IMR-90 (cell line): ENCODE measurements at regions not wholly inside any gene's neighbourhood (a gene's known extent, or its start where the extent isn't known, plus 50 kb on each side); places are given as distances from the start of the nearest gene placed in this dataset.

Experiments used
- ATAC-seq: fragments of 200-7000 bp; cut with Tn5 transposase; 2 replicates; pipeline ENCODE4 v1.9.1; 2020; ENCODE audit warnings: low read depth, mild to moderate bottlenecking, moderate library complexity
- BruUV-seq: library from RNA; stranded (reverse); fragments of 400-500 nt; replicated peaks from 2 replicates; lab custom pipeline; 2021; lab: Mats Ljungman, UMichigan
- CTCF ChIA-PET: fragments of 300-600 bp; formaldehyde crosslinking; extraction: SDS; loops from one replicate; lab custom pipeline; 2021; ENCODE audit warnings: antibody characterized with exemption; lab: Yijun Ruan, JAX
- POLR2A ChIA-PET: fragments of 300-600 bp; sonication (Branson Sonifier 250); formaldehyde crosslinking; loops from one replicate; lab custom pipeline; 2022; ENCODE audit warnings: antibody characterized with exemption; ENCODE audit not compliant: unreplicated experiment; lab: Charles Lee
- DNase-seq: peaks from one replicate; pipeline ENCODE4 v3.0.0; 2013
- H2AFZ ChIP-seq: replicated peaks from 2 replicates; pipeline ENCODE3; 2013; ENCODE audit warnings: low read length, mild to moderate bottlenecking; ENCODE audit not compliant: poor library complexity
- H2AK5ac ChIP-seq: 2 replicates; pipeline ENCODE4 v1.6.1; 2013; ENCODE audit warnings: low read depth, low read length, inconsistent platforms
- H2AK9ac ChIP-seq: replicated peaks from 2 replicates; pipeline ENCODE3; 2013; ENCODE audit warnings: mild to moderate bottlenecking, low read depth, low read length, moderate library complexity; ENCODE audit not compliant: poor library complexity
- H2BK120ac ChIP-seq: 2 replicates; pipeline ENCODE4 v1.6.1; 2013; ENCODE audit warnings: low read depth, low read length, inconsistent platforms
- H2BK15ac ChIP-seq: 3 replicates; pipeline ENCODE4 v1.6.1; 2013; ENCODE audit warnings: low read depth, low read length, inconsistent platforms
- H2BK20ac ChIP-seq: 2 replicates; pipeline ENCODE4 v1.6.1; 2013; ENCODE audit warnings: low read depth, mild to moderate bottlenecking, inconsistent platforms, low read length, moderate library complexity
- H2BK5ac ChIP-seq: 2 replicates; pipeline ENCODE4 v1.6.1; 2013; ENCODE audit warnings: mild to moderate bottlenecking, low read depth, low read length, inconsistent platforms; ENCODE audit not compliant: poor library complexity, severe bottlenecking
- H3K14ac ChIP-seq: replicated peaks from 2 replicates; pipeline ENCODE4 v1.6.1; 2013; ENCODE audit warnings: low read depth, low read length, inconsistent platforms
- H3K18ac ChIP-seq: 2 replicates; pipeline ENCODE4 v1.6.1; 2013; ENCODE audit warnings: low read depth, low read length, control low read depth
- H3K23ac ChIP-seq: 2 replicates; pipeline ENCODE4 v1.6.1; 2013; ENCODE audit warnings: low read depth, low read length, inconsistent platforms
- H3K27ac ChIP-seq: 2 replicates; pipeline ENCODE4 v1.5.1; 2013; ENCODE audit warnings: mild to moderate bottlenecking, control low read depth, low read length; ENCODE audit not compliant: insufficient read depth
- H3K27me3 ChIP-seq: 2 replicates; pipeline ENCODE4 v1.6.1; 2013; ENCODE audit warnings: low read length; ENCODE audit not compliant: control insufficient read depth, insufficient read depth
- H3K36me3 ChIP-seq: 2 replicates; pipeline ENCODE4 v1.6.1; 2013; ENCODE audit warnings: low read length, mixed read lengths; ENCODE audit not compliant: control insufficient read depth, insufficient read depth
- H3K4ac ChIP-seq: 2 replicates; pipeline ENCODE4 v1.6.1; 2013; ENCODE audit warnings: low read depth, low read length, inconsistent platforms
- H3K4me1 ChIP-seq: 2 replicates; pipeline ENCODE4 v1.6.1; 2013; ENCODE audit warnings: low read length, mixed read lengths; ENCODE audit not compliant: control insufficient read depth, insufficient read depth
- H3K4me2 ChIP-seq: 2 replicates; pipeline ENCODE4 v1.6.1; 2013; ENCODE audit warnings: low read depth, mild to moderate bottlenecking, control low read depth, low read length, moderate library complexity
- H3K4me3 ChIP-seq: 2 replicates; pipeline ENCODE4 v1.5.1; 2013; ENCODE audit warnings: low read depth, mild to moderate bottlenecking, control low read depth, low read length, moderate library complexity; ENCODE audit not compliant: insufficient read depth
- H3K56ac ChIP-seq: 2 replicates; pipeline ENCODE4 v1.6.1; 2013; ENCODE audit warnings: low read length, inconsistent platforms; ENCODE audit not compliant: insufficient read depth; ENCODE audit errors: extremely low read depth
- H3K79me1 ChIP-seq, 2 experiments: 2 replicates each; pipeline ENCODE4 v1.6.1; 2013; ENCODE audit warnings: low read length in 2 of 2, inconsistent platforms in 1 of 2, low read depth in 1 of 2
- H3K9ac ChIP-seq: 2 replicates; pipeline ENCODE4 v1.6.1; 2013; ENCODE audit warnings: low read depth, low read length, control low read depth
- H3K9me1 ChIP-seq: 2 replicates; pipeline ENCODE4 v1.6.1; 2013; ENCODE audit warnings: low read length, inconsistent platforms; ENCODE audit not compliant: insufficient read depth
- H3K9me3 ChIP-seq: 2 replicates; pipeline ENCODE4 v1.6.1; 2013; ENCODE audit warnings: low read length; ENCODE audit not compliant: control insufficient read depth, insufficient read depth
- H4K20me1 ChIP-seq: 2 replicates; pipeline ENCODE4 v1.6.1; 2013; ENCODE audit warnings: low read length, inconsistent platforms; ENCODE audit not compliant: insufficient read depth
- H4K5ac ChIP-seq: 2 replicates; pipeline ENCODE4 v1.6.1; 2013; ENCODE audit warnings: mild to moderate bottlenecking, low read depth, low read length, control low read depth
- H4K8ac ChIP-seq, 2 experiments: 2 replicates each; pipeline ENCODE4 v1.6.1; 2013; ENCODE audit warnings: low read depth in 2 of 2, low read length in 2 of 2, control low read depth in 1 of 2, inconsistent platforms in 1 of 2
- H4K91ac ChIP-seq: 2 replicates; pipeline ENCODE4 v1.6.1; 2013; ENCODE audit warnings: low read depth, low read length, inconsistent platforms; ENCODE audit not compliant: insufficient read depth
- BHLHE40 ChIP-seq: fragments of 150-350 bp; IDR thresholded peaks from 2 replicates; pipeline ENCODE4 v1.6.1; 2016; ENCODE audit warnings: mild to moderate bottlenecking, low read depth, low read length
- MAFK ChIP-seq: IDR thresholded peaks from 2 replicates; pipeline ENCODE4 v1.6.1; 2012; ENCODE audit warnings: low read depth, low read length, improper control_type of control experiment
- RAD21 ChIP-seq: IDR thresholded peaks from 2 replicates; pipeline ENCODE4 v1.6.1; 2012; ENCODE audit warnings: low read length, improper control_type of control experiment
- RFX5 ChIP-seq: IDR thresholded peaks from 2 replicates; pipeline ENCODE4 v1.8.0; 2012; ENCODE audit warnings: low read depth, mild to moderate bottlenecking, low read length, moderate library complexity
- WGBS, 2 experiments: methylation state at CpG; one replicate each; pipeline versions ENCODE4 v1.1.5 to v1.1.7; 2013; ENCODE audit warnings: missing lambda C conversion rate in 2 of 2; ENCODE audit not compliant: insufficient read length in 1 of 2; ENCODE audit errors: extremely low coverage in 2 of 2; 5-methylcytosine and 5-hydroxymethylcytosine counted together
- dilution Hi-C: fragments of 300-500 bp; cut with HindIII; formaldehyde crosslinking; loops from one replicate; pipeline ENCODE4 v1.14.3; 2018; ENCODE audit warnings: low sequenced_read_pairs; ENCODE audit not compliant: unreplicated experiment
- in situ Hi-C: fragments of 300-500 bp; cut with MboI; formaldehyde crosslinking; loops from 3 replicates; pipeline ENCODE4 v1.14.3; 2019; ENCODE audit warnings: low sequenced_read_pairs, inconsistent platforms, mixed read lengths
- intact Hi-C: fragments of 100-400 bp; cut with micrococcal nuclease; formaldehyde crosslinking; loops from 2 replicates; pipeline ENCODE4 v1.10.0; 2022

DNA sequence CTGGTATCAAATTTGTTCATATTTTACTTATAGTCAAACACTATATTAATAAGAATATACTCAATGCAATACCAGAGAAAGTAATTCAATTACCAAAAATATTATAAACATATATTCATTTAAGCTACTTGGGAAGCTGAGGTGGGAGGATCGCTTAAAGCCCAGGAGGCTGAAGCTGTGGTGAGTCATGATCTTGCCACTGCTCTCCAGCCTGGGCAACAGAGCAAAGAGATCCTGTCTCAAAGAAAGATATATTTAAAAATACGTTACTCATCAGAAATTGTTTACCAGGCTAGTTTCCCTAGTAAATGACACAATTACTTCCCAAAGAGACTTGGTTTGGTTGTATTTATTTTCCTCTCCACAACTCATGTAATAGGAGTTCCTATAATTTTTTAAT is 433.6 kb downstream of the GASK1B start:
- Histone ChIP-seq H3K18ac (no peak overlapping the region), H2BK15ac (no peak overlapping the region), H3K36me3 (no peaks in the 10 kb centered on the region), H3K14ac (no peak overlapping the region), H3K23ac (no peak overlapping the region), H3K9me1 (no peaks in the 10 kb centered on the region), H3K27me3 (no peaks in the 10 kb centered on the region), H3K27ac (no peak overlapping the region), H3K79me1 (no peaks in the 10 kb centered on the region), H2AFZ (no peak overlapping the region), H2BK20ac (no peak overlapping the region), H3K4me2 (no peak overlapping the region), H3K4ac (no peak overlapping the region), H3K9me3 (0 out of 2 replicates have a peak, but pooled peaks cover 2% of the 10 kb centered on the region), H3K56ac (no peak overlapping the region), H2AK9ac (no peak overlapping the region), H4K91ac (no peak overlapping the region), H3K4me3 (no peak overlapping the region), H4K8ac (no peak overlapping the region), H2AK5ac (no peak overlapping the region), H4K5ac (no peak overlapping the region), H4K20me1 (no peaks in the 10 kb centered on the region), H2BK5ac (no peak overlapping the region), H3K9ac (no peak overlapping the region), H3K4me1 (no peaks in the 10 kb centered on the region), H2BK120ac (no peak overlapping the region)
- intact Hi-C loops (no loop called here), dilution Hi-C loops (no loop called here), in situ Hi-C loops (no loop called here)
- BruUV-seq, result no TSS peak
- TF ChIP-seq RAD21 (no peak), MAFK (no peak), RFX5 (no peak), BHLHE40 (no peak)
- DNase-seq (no peak), ATAC-seq (no peak)
- no CpG with 5 or more reads among the region's 2 CpGs for WGBS, 2 experiments
- ChIA-PET CTCF (no interaction called here), POLR2A (no interaction called here)
